ENCODE measurements at regions not wholly inside any gene's neighbourhood (a gene's known extent, or its start where the extent isn't known, plus 50 kb on each side); places are given as distances from the start of the nearest gene placed in this dataset.

DNA sequence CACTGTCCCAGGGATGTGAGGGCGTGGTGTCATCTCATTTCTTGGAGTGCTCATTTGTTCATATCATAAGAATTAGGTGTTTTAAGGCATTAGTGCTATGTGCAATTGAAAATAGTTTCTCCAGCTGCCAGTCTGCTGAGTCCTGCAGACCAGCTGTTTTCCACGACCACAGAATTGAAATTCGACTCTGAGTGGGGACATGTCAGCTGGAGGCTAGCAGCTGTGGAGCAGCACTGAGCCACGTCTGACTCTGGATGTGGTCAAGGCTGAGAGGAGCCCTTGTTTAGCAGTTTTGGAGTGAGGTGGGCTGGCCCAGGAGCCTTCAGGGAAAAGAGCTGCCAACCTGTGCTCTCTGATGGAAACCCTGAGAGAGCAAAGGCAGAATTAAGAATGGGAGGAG is 156.3 kb upstream of the GRB10 start:
- ATAC-seq = no peak
- DNase-seq = no peak
- TF ChIP-seq, protein P1, sequence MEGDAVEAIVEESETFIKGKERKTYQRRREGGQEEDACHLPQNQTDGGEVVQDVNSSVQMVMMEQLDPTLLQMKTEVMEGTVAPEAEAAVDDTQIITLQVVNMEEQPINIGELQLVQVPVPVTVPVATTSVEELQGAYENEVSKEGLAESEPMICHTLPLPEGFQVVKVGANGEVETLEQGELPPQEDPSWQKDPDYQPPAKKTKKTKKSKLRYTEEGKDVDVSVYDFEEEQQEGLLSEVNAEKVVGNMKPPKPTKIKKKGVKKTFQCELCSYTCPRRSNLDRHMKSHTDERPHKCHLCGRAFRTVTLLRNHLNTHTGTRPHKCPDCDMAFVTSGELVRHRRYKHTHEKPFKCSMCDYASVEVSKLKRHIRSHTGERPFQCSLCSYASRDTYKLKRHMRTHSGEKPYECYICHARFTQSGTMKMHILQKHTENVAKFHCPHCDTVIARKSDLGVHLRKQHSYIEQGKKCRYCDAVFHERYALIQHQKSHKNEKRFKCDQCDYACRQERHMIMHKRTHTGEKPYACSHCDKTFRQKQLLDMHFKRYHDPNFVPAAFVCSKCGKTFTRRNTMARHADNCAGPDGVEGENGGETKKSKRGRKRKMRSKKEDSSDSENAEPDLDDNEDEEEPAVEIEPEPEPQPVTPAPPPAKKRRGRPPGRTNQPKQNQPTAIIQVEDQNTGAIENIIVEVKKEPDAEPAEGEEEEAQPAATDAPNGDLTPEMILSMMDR (IDR thresholded peaks at IDR 0.05) = no peak

DNA sequence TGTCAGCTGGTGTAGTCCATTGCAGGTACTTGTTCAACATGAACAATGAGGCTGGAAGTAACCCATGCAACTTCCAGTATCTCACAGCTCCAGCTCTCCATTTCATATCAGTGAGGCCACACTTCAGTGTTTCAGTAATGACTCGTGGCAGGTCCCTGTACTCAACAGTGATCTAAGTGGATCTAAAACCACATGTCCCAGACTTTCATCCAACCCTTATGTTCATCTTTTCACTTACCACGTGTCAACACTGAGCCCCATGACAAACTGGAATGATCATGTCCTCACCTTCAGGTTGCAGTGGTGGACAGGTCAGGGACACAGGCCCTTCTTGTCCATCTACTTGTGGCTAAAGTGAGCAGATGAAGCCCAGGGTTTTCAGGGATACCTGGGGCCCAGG is 155.0 kb upstream of the GRB10 start:
- TF ChIP-seq, protein P1 (IDR thresholded peaks at IDR 0.05) = no peak
- no peak for ATAC-seq
- Histone ChIP-seq H3K4me1 (ENCODE audit: low read depth) (no peaks in the 10 kb centered on the region), H3K36me3 (ENCODE audit: low read depth) (no peaks in the 10 kb centered on the region), H3K4me3 (no peak overlapping the region), H3K9me3 (no peaks in the 10 kb centered on the region)
- intact Hi-C loops (cut with DNase I, micrococcal nuclease) = no loop called here
- DNase-seq = no peak

More for the DNA sequence above, 156.3 kb upstream of the GRB10 start:
- H3K9me3 ChIP-seq = no peaks in the 10 kb centered on the region
- intact Hi-C loops (cut with DNase I, micrococcal nuclease) = no loop called here
- no peaks in the 10 kb centered on the region for H3K4me1 ChIP-seq (ENCODE audit: low read depth)
- no peaks in the 10 kb centered on the region for H3K36me3 ChIP-seq (ENCODE audit: low read depth)
- no peak overlapping the region for H3K4me3 ChIP-seq

DNA sequence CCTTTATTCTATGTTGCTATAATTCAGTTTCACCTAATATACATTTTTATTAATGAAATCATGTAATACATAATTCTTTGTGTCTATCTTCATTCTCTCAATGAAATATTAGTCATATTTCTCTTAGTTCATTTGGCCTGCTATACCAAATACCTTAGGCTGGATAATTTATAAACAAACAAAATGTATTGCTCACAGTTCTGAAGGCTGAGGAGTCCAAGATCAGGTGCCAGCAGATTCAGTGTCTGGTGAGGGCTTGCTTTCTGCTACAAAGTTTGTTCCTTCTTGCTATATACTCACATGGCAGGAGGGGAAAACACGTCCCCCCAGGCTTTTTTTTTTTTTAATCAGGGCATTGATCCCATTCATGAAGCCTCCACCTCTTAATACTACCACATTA is 143.4 kb upstream of the GRB10 start:
- TF ChIP-seq, protein P1 (IDR thresholded peaks at IDR 0.05) = no peak
- Histone ChIP-seq H3K36me3 (ENCODE audit: low read depth) (no peaks in the 10 kb centered on the region), H3K4me3 (no peak overlapping the region), H3K4me1 (ENCODE audit: low read depth) (no peaks in the 10 kb centered on the region), H3K9me3 (no peaks in the 10 kb centered on the region)
- intact Hi-C loops (cut with DNase I, micrococcal nuclease) = no loop called here
- ATAC-seq = no peak
- no peak for DNase-seq

DNA sequence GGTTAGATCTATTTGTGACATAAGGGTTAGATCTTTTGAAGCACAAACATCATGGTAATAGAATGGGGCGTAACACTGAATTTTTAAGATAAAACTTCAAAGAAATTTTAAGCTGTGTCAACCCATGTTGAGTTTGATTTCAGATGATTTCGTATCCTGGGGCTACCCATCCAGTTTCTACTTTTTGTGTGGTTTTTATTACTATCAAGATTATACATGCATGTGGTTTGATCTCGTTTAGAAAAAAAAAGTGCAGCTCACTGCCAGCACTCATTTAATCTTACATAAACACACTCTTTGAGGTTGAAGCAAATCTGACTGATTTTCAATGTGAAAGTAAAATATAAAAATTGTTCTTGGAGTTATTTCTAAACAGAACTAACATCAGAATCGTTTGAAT is 140.8 kb upstream of the GRB10 start:
- Histone ChIP-seq H3K4me3 (no peak overlapping the region), H3K4me1 (ENCODE audit: low read depth) (no peaks in the 10 kb centered on the region), H3K9me3 (no peaks in the 10 kb centered on the region), H3K36me3 (ENCODE audit: low read depth) (no peaks in the 10 kb centered on the region)
- TF ChIP-seq, protein P1 (IDR thresholded peaks at IDR 0.05) = no peak
- ATAC-seq = no peak
- no peak for DNase-seq
- intact Hi-C loops (cut with DNase I, micrococcal nuclease) = no loop called here

DNA sequence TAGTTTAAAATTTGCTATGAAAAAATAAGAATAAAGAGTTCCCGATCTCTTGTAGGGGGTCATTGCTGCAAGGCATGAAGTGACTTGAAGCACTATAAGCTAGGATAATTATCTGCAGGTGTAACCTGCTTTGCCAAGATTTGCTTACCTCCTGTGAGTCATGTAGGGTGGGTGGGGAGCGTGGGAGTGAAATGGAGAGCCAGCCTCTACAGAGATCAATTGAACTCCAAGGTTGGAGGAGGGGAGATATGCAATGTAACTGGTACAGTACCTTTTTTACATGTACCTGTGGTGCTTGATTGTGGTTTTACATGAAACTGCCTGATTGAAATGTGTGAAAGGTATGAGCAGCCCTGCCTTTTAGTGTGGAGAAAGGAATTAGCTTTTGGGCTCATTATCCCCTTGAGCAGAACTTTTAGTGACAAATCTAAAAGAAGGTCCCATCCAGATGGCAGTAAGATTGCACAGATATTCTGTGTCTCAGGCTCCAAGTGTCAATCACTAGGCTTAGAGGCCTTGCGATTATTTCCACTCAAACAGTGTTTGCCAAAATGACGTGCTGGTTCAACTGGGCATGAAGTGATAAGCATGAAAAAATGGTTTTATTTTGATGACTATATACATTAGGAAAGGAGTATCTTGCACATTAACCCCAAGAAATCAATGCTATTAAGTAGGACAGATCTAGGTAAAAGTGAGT is 138.6 kb upstream of the GRB10 start:
- H3K4me1 ChIP-seq (ENCODE audit: low read depth) = no peaks in the 10 kb centered on the region
- ATAC-seq (no peak), DNase-seq (no peak)
- TF ChIP-seq, protein P1 (IDR thresholded peaks at IDR 0.05) = no peak
- H3K4me3 ChIP-seq = no peak overlapping the region
- intact Hi-C loops (cut with DNase I, micrococcal nuclease) = no loop called here
- H3K9me3 ChIP-seq = no peaks in the 10 kb centered on the region
- no peaks in the 10 kb centered on the region for H3K36me3 ChIP-seq (ENCODE audit: low read depth)

All from mucosa of descending colon (tissue), 3 donors.